ENCODE measurements at regions not wholly inside any gene's neighbourhood (a gene's known extent, or its start where the extent isn't known, plus 50 kb on each side); places are given as distances from the start of the nearest gene placed in this dataset.

DNA sequence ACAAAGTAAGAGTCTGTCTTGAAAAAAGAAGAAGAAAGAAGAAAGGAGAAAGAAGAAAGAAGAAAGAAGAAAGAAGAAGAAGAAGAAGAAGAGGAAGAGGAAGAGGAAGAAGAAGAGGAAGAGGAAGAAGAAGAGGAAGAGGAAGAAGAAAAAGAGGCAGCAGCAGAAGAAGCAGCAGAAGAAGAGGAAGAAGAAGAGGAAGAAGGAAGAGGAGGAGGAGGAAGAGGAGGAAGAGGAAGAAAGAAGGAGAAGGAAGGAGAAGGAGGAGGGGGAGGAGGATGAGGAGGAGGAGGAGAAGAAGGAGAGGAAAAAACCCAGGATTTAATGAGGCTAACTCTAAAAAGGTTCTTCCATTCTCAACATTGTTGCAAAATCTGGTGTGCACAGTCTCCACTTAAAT is 95.4 kb upstream of the PDE10A start:
- Histone ChIP-seq H3K4me1 (no peaks in the 10 kb centered on the region), H3K27me3 (no peaks in the 10 kb centered on the region), H3K36me3 (no peaks in the 10 kb centered on the region), H3K4me3 (no peak overlapping the region), H3K9me3 (no peaks in the 10 kb centered on the region), H3K27ac (no peak overlapping the region)
- no peak for DNase-seq
- TF ChIP-seq CTCF (IDR thresholded peaks at IDR 0.05) (no peak), POLR2A (IDR thresholded peaks at IDR 0.05) (no peak)

GRCh38 chr6:165755583-165755982 is 92.5 kb upstream of the PDE10A start:
- no peaks in the 10 kb centered on the region for H3K27me3 ChIP-seq
- no peak overlapping the region for H3K4me3 ChIP-seq
- H3K4me1 ChIP-seq: no peaks in the 10 kb centered on the region
- DNase-seq: no peak
- no peak overlapping the region for H3K27ac ChIP-seq
- no peaks in the 10 kb centered on the region for H3K9me3 ChIP-seq
- H3K36me3 ChIP-seq: no peaks in the 10 kb centered on the region
- no peak for TF ChIP-seq POLR2A (IDR thresholded peaks at IDR 0.05)
- no peak for TF ChIP-seq CTCF (IDR thresholded peaks at IDR 0.05)

- no peaks in the 10 kb centered on the region for H3K9me3 ChIP-seq
- no peaks in the 10 kb centered on the region for H3K36me3 ChIP-seq
- H3K27me3 ChIP-seq: no peaks in the 10 kb centered on the region
- no peak overlapping the region for H3K4me3 ChIP-seq
- no peak overlapping the region for H3K27ac ChIP-seq
- TF ChIP-seq POLR2A (IDR thresholded peaks at IDR 0.05) (no peak), CTCF (IDR thresholded peaks at IDR 0.05) (no peak)
- no peak for DNase-seq
- H3K4me1 ChIP-seq: no peaks in the 10 kb centered on the region
These were observed 90.5 kb upstream of the PDE10A start for GRCh38 chr6:165753506-165753905.

DNA sequence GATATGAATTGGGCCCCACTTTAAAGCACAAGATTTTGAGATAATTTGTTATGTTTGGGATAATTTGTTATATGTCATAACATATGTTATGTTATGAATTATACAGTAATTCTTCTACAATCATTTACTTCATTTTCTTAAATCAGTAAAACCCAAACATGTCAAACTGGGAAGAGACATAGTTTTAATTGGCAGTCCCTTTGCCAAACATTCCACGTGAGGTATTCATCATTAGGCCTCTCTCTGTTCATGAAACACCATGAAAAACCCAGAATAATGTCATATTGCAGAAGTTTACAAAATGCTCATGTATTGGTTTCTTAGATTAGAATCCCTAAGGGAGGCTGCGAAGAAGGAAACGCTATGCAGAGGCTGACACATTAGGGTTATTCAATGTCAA is 89.4 kb upstream of the PDE10A start:
- no peak for DNase-seq
- H3K9me3 ChIP-seq: no peaks in the 10 kb centered on the region
- no peak overlapping the region for H3K4me3 ChIP-seq
- no peaks in the 10 kb centered on the region for H3K27me3 ChIP-seq
- no peak for TF ChIP-seq CTCF (IDR thresholded peaks at IDR 0.05)
- TF ChIP-seq POLR2A (IDR thresholded peaks at IDR 0.05): no peak
- no peak overlapping the region for H3K27ac ChIP-seq
- H3K36me3 ChIP-seq: no peaks in the 10 kb centered on the region
- no peaks in the 10 kb centered on the region for H3K4me1 ChIP-seq

DNA sequence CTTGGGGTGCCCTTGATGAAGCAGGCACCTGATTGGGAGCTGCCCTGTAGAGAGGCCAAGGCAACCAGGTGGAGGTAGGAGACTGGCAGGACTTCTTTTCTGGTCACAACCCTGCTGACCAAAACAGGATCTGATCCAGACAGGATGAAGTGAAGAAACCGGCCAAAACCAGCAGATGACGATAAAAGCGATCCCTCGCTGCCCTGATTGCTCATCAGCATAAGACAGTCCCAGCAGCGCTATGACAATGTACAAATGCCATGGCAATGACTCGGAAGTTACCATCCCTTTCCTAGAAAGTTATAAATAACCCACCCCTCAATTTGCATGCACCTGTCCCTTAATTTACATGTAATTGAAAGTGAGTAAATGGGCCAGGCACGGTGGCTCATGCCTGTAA is 88.4 kb upstream of the PDE10A start:
- DNase-seq: no peak
- TF ChIP-seq CTCF (IDR thresholded peaks at IDR 0.05): no peak
- no peak for TF ChIP-seq POLR2A (IDR thresholded peaks at IDR 0.05)
- Histone ChIP-seq H3K27me3 (no peaks in the 10 kb centered on the region), H3K36me3 (no peaks in the 10 kb centered on the region), H3K4me3 (no peak overlapping the region), H3K9me3 (no peaks in the 10 kb centered on the region), H3K4me1 (no peaks in the 10 kb centered on the region), H3K27ac (no peak overlapping the region)

GRCh38 chr6:165749163-165749562 is 86.1 kb upstream of the PDE10A start:
- Histone ChIP-seq H3K27me3 (no peaks in the 10 kb centered on the region), H3K9me3 (no peaks in the 10 kb centered on the region), H3K27ac (no peak overlapping the region), H3K4me1 (no peaks in the 10 kb centered on the region), H3K36me3 (no peaks in the 10 kb centered on the region), H3K4me3 (no peak overlapping the region)
- DNase-seq: no peak
- TF ChIP-seq POLR2A (IDR thresholded peaks at IDR 0.05) (no peak), CTCF (IDR thresholded peaks at IDR 0.05) (no peak)
